ENCODE measurements at regions not wholly inside any gene's neighbourhood (a gene's known extent, or its start where the extent isn't known, plus 50 kb on each side); places are given as distances from the start of the nearest gene placed in this dataset.

DNA sequence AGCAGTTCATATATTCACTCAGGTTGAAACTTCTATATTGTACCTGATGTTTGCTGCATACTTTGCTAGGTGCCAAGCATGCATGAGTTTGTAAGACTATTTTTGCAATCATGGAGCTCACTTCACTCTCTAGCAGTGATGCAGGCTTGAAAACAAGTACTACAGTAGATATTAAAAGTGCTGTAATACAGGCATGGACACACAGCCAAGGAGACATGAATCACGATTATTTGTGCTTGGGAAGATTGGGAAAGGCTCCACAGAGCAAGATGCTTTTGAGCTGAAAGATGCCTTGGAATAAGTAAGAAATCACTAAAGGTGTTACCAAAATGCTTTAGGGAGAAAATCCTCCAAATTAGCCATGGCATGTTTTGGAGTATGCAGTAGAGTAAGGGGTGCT is 427.4 kb downstream of the UTRN start:
- TF ChIP-seq ELF4 (IDR thresholded peaks at IDR 0.05) (no peak), BHLHE40 (IDR thresholded peaks at IDR 0.05; ENCODE audit: borderline replicate concordance) (no peak), NFRKB (IDR thresholded peaks at IDR 0.05) (no peak), FOXM1 (IDR thresholded peaks at IDR 0.05; ENCODE audit: borderline replicate concordance) (no peak), SUZ12 (IDR thresholded peaks at IDR 0.05) (no peak), FOXA1 (IDR thresholded peaks at IDR 0.05) (no peak), LEF1 (IDR thresholded peaks at IDR 0.05; ENCODE audit: borderline replicate concordance) (no peak), CTBP1 (IDR thresholded peaks at IDR 0.05; ENCODE audit: borderline replicate concordance) (no peak), TARDBP (IDR thresholded peaks at IDR 0.05) (no peak), L3MBTL2 (conservative IDR thresholded peaks at IDR 0.05) (no peak), ZNF384 (IDR thresholded peaks at IDR 0.05) (no peak), FOXK2 (IDR thresholded peaks at IDR 0.05) (no peak), HDGF (IDR thresholded peaks at IDR 0.05; ENCODE audit: borderline replicate concordance) (no peak)
- TF ChIP-seq, protein P1, sequence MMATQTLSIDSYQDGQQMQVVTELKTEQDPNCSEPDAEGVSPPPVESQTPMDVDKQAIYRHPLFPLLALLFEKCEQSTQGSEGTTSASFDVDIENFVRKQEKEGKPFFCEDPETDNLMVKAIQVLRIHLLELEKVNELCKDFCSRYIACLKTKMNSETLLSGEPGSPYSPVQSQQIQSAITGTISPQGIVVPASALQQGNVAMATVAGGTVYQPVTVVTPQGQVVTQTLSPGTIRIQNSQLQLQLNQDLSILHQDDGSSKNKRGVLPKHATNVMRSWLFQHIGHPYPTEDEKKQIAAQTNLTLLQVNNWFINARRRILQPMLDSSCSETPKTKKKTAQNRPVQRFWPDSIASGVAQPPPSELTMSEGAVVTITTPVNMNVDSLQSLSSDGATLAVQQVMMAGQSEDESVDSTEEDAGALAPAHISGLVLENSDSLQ (IDR thresholded peaks at IDR 0.05): no peak
- POLR2A ChIA-PET: no interaction called here
- CTCF ChIA-PET: no interaction called here
- no peak for DNase-seq (ENCODE audit: extremely low spot score)

DNA sequence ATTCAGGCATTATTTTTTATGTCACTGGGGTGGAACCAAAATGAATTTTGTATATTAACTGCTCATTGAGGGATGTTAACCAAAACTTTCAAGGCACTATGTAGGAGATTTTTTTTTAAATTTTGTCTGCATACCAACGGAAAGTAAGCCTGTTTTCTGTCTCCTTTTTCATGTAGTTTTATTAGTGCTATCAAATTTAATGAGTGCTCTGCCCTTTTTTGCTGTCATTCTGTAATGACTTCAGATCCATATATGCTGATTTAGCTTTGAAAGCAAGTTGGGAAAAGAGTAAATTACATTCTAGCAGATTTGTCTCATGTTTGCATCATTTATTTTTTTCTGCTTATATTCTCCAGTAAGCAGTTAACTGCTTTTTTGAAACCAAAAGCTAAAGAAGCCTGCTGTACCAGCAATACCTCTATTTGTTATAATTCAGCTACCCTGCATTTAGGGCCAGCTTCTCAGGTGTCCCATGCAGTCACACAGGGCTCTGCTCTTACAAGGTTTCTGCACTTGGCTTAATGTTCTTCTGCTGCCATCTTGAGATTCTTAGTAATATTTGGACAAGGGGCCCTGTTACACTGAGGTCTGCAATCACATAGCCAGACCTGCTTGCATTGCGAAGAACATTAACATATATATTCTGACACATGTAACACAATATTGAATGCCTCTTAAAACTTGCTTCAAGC is 429.0 kb downstream of the UTRN start:
- ChIA-PET CTCF (no interaction called here), POLR2A (no interaction called here)
- no peak for DNase-seq (ENCODE audit: extremely low spot score)
- TF ChIP-seq BHLHE40 (IDR thresholded peaks at IDR 0.05; ENCODE audit: borderline replicate concordance) (no peak), FOXK2 (IDR thresholded peaks at IDR 0.05) (no peak), HDGF (IDR thresholded peaks at IDR 0.05; ENCODE audit: borderline replicate concordance) (no peak), FOXA1 (IDR thresholded peaks at IDR 0.05) (no peak), SUZ12 (IDR thresholded peaks at IDR 0.05) (no peak), ARNT (IDR thresholded peaks at IDR 0.05) (no peak), SP1 (IDR thresholded peaks at IDR 0.05) (no peak), L3MBTL2 (conservative IDR thresholded peaks at IDR 0.05) (no peak), ELF4 (IDR thresholded peaks at IDR 0.05) (no peak), NFRKB (IDR thresholded peaks at IDR 0.05) (no peak), LEF1 (IDR thresholded peaks at IDR 0.05; ENCODE audit: borderline replicate concordance) (no peak), ZNF384 (IDR thresholded peaks at IDR 0.05) (0 out of 2 replicates have a peak, but pooled peaks have one; percentile 36), TARDBP (IDR thresholded peaks at IDR 0.05) (no peak), CTBP1 (IDR thresholded peaks at IDR 0.05; ENCODE audit: borderline replicate concordance) (no peak), FOXM1 (IDR thresholded peaks at IDR 0.05; ENCODE audit: borderline replicate concordance) (no peak)
- TF ChIP-seq, protein P1 (IDR thresholded peaks at IDR 0.05): peak; percentile 43

- POLR2A ChIA-PET: no interaction called here
- CTCF ChIA-PET: no interaction called here
Observed at GRCh38 chr6:144715344-144715743, 430.2 kb downstream of the UTRN start.

DNA sequence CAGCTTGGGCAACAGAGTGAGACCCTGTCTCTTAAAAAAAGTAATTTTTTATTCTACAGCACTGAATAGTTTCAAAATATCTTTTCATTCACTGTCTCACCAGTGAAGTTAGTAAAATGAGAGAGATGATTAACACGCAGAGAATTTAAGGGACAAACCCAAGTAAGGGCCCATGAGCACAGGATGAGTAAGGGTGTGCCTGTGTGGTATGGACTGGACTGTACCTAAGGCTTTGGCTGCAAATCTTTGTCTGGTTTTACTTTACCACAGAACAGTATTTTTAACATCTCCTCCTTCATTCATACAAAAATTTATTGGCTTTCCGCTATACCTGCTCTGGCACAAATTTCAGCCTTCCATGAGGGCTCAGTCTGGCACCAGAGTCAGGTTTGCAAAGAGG is 433.3 kb downstream of the UTRN start:
- ChIA-PET POLR2A (no interaction called here), CTCF (no interaction called here)
- TF ChIP-seq HDGF (IDR thresholded peaks at IDR 0.05; ENCODE audit: borderline replicate concordance): no peak
- TF ChIP-seq, protein P1 (IDR thresholded peaks at IDR 0.05): no peak
- TF ChIP-seq LEF1 (IDR thresholded peaks at IDR 0.05; ENCODE audit: borderline replicate concordance): no peak
- TF ChIP-seq FOXK2 (IDR thresholded peaks at IDR 0.05): no peak
- no peak for TF ChIP-seq BHLHE40 (IDR thresholded peaks at IDR 0.05; ENCODE audit: borderline replicate concordance)
- TF ChIP-seq FOXA1 (IDR thresholded peaks at IDR 0.05): no peak
- TF ChIP-seq ZNF384 (IDR thresholded peaks at IDR 0.05): no peak
- TF ChIP-seq TARDBP (IDR thresholded peaks at IDR 0.05): no peak
- no peak for TF ChIP-seq SUZ12 (IDR thresholded peaks at IDR 0.05)
- TF ChIP-seq L3MBTL2 (conservative IDR thresholded peaks at IDR 0.05): no peak
- no peak for TF ChIP-seq ELF4 (IDR thresholded peaks at IDR 0.05)
- TF ChIP-seq CTBP1 (IDR thresholded peaks at IDR 0.05; ENCODE audit: borderline replicate concordance): no peak
- TF ChIP-seq NFRKB (IDR thresholded peaks at IDR 0.05): no peak
- no peak for TF ChIP-seq ARNT (IDR thresholded peaks at IDR 0.05)
- TF ChIP-seq FOXM1 (IDR thresholded peaks at IDR 0.05; ENCODE audit: borderline replicate concordance): no peak

More at GRCh38 chr6:144715344-144715743, 430.2 kb downstream of the UTRN start:
- TF ChIP-seq LEF1 (IDR thresholded peaks at IDR 0.05; ENCODE audit: borderline replicate concordance) (no peak), SP1 (IDR thresholded peaks at IDR 0.05) (no peak), FOXA1 (IDR thresholded peaks at IDR 0.05) (no peak), NFRKB (IDR thresholded peaks at IDR 0.05) (no peak)
- no peak for DNase-seq (ENCODE audit: extremely low spot score)

DNA sequence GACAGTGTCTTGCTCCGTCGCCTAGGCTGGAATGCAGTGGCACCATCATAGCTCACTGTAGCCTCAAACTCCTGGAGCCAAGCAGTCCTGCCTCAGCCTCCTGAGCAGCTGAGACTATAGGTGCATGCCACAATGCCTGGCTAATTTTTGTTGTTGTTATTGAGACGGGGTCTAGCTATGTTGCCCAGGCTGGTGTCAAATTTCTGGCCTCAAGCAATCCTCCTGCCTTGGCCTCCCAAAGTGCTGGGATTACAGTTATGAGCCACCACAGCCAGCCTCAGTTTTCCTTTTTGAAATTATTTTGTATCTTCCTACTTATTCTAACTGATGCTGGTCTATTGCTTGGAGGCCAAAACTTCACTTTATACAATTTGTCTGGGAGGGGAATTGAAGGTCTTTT is 436.1 kb downstream of the UTRN start:
- no peak for DNase-seq (ENCODE audit: extremely low spot score)
- ChIA-PET POLR2A (no interaction called here), CTCF (no interaction called here)
- TF ChIP-seq TARDBP (IDR thresholded peaks at IDR 0.05) (no peak), NFRKB (IDR thresholded peaks at IDR 0.05) (no peak)

More for the DNA sequence above, 433.3 kb downstream of the UTRN start:
- no peak for DNase-seq (ENCODE audit: extremely low spot score)

GRCh38 chr6:144722154-144722737 is 437.1 kb downstream of the UTRN start:
- TF ChIP-seq SP1 (IDR thresholded peaks at IDR 0.05) (no peak), ELF4 (IDR thresholded peaks at IDR 0.05) (no peak), ZNF384 (IDR thresholded peaks at IDR 0.05) (no peak), LEF1 (IDR thresholded peaks at IDR 0.05; ENCODE audit: borderline replicate concordance) (no peak), NFRKB (IDR thresholded peaks at IDR 0.05) (no peak), SUZ12 (IDR thresholded peaks at IDR 0.05) (no peak), FOXA1 (IDR thresholded peaks at IDR 0.05) (no peak), TARDBP (IDR thresholded peaks at IDR 0.05) (no peak), HDGF (IDR thresholded peaks at IDR 0.05; ENCODE audit: borderline replicate concordance) (no peak), FOXK2 (IDR thresholded peaks at IDR 0.05) (no peak), L3MBTL2 (conservative IDR thresholded peaks at IDR 0.05) (no peak), BHLHE40 (IDR thresholded peaks at IDR 0.05; ENCODE audit: borderline replicate concordance) (no peak), FOXM1 (IDR thresholded peaks at IDR 0.05; ENCODE audit: borderline replicate concordance) (no peak), CTBP1 (IDR thresholded peaks at IDR 0.05; ENCODE audit: borderline replicate concordance) (no peak), ARNT (IDR thresholded peaks at IDR 0.05) (no peak)
- TF ChIP-seq, protein P1 (IDR thresholded peaks at IDR 0.05): no peak
- POLR2A ChIA-PET: no interaction called here
- no peak for DNase-seq (ENCODE audit: extremely low spot score)
- CTCF ChIA-PET: no interaction called here
